ENCODE measurements at regions not wholly inside any gene's neighbourhood (a gene's known extent, or its start where the extent isn't known, plus 50 kb on each side); places are given as distances from the start of the nearest gene placed in this dataset.

GRCh38 chr9:11966786-11967185 is 726.4 kb upstream of the TYRP1 start:
- no peaks in the 10 kb centered on the region for H3K27me3 Mint-ChIP-seq

GRCh38 chr9:11968631-11969030 is 724.6 kb upstream of the TYRP1 start:
- ChIA-PET CTCF (no interaction called here), POLR2A (no interaction called here)
- H4K20me1 ChIP-seq (ENCODE audit: control insufficient read depth, insufficient read depth, low read length, poor library complexity, severe bottlenecking), result no peaks in the 10 kb centered on the region
- no peaks in the 10 kb centered on the region for H3K4me1 ChIP-seq (ENCODE audit: control insufficient read depth in 2 of 2, insufficient read depth in 2 of 2, low read length in 2 of 2)
- no peak overlapping the region for H3K27ac ChIP-seq (ENCODE audit: low read length in 2 of 2)
- no peak overlapping the region for H3K27ac Mint-ChIP-seq
- TF ChIP-seq CTCF (IDR thresholded peaks at IDR 0.05), result no peak
- TF ChIP-seq EZH2 (IDR thresholded peaks at IDR 0.05; ENCODE audit: borderline replicate concordance, insufficient read depth, low read depth, low read length, poor library complexity, severe bottlenecking), result no peak
- no peak overlapping the region for H3K4me2 ChIP-seq (replicated peaks; ENCODE audit: low read depth, low read length, poor library complexity, severe bottlenecking)
- no peaks in the 10 kb centered on the region for H3K4me1 Mint-ChIP-seq
- H3K27me3 Mint-ChIP-seq, result no peaks in the 10 kb centered on the region
- no peaks in the 10 kb centered on the region for H3K79me2 ChIP-seq (ENCODE audit: control insufficient read depth, insufficient read depth, low read length)
- no peaks in the 10 kb centered on the region for H3K36me3 ChIP-seq (replicated peaks in 1 of 2; ENCODE audit: control extremely low read depth in 1 of 2, control insufficient read depth in 1 of 2, extremely low read depth in 1 of 2, insufficient read depth in 2 of 2, low read length in 1 of 2)
- H2AFZ ChIP-seq (ENCODE audit: insufficient read depth, low read depth, low read length, poor library complexity, severe bottlenecking), result no peak overlapping the region
- intact Hi-C loops (cut with micrococcal nuclease), result no loop called here
- DNase-seq, result no peak
- H3K9me3 ChIP-seq (ENCODE audit: control extremely low read depth in 1 of 3, control insufficient read depth in 2 of 3, insufficient read depth in 1 of 3, low read length in 2 of 3), result peaks cover 0 to 4% (median 0%) of the 10 kb centered on the region in 3 donors
- no peaks in the 10 kb centered on the region for H3K27me3 ChIP-seq (replicated peaks in 1 of 4; ENCODE audit: control extremely low read depth in 1 of 4, control insufficient read depth in 3 of 4, insufficient read depth in 4 of 4, low read length in 3 of 4)
- H3K9ac ChIP-seq (ENCODE audit: low read length), result no peak overlapping the region
- peaks cover 6% of the 10 kb centered on the region for H3K9me3 Mint-ChIP-seq (ENCODE audit: insufficient read depth)
- no peak overlapping the region for H3K4me3 Mint-ChIP-seq
- no peak for ATAC-seq (ENCODE audit: low read depth)
- 71% methylated on average over 1 of the region's 1 CpG for WGBS (ENCODE audit: insufficient coverage)
- H3K4me3 ChIP-seq (ENCODE audit: control extremely low read depth in 1 of 5, extremely low read depth in 1 of 5, insufficient read depth in 1 of 5, low read depth in 2 of 5, low read length in 4 of 5), result no peak overlapping the region

More at GRCh38 chr9:11966786-11967185, 726.4 kb upstream of the TYRP1 start:
- intact Hi-C loops (cut with micrococcal nuclease), result no loop called here
- H3K4me3 ChIP-seq (ENCODE audit: control extremely low read depth in 1 of 5, extremely low read depth in 1 of 5, insufficient read depth in 1 of 5, low read depth in 2 of 5, low read length in 4 of 5), result no peak overlapping the region
- Mint-ChIP-seq H3K4me3 (no peak overlapping the region), H3K4me1 (no peaks in the 10 kb centered on the region), H3K9me3 (ENCODE audit: insufficient read depth) (peaks cover 11% of the 10 kb centered on the region), H3K27ac (no peak overlapping the region)
- H3K36me3 ChIP-seq (replicated peaks in 1 of 2; ENCODE audit: control extremely low read depth in 1 of 2, control insufficient read depth in 1 of 2, extremely low read depth in 1 of 2, insufficient read depth in 2 of 2, low read length in 1 of 2), result no peaks in the 10 kb centered on the region
- no peak for ATAC-seq (ENCODE audit: low read depth)
- H3K9me3 ChIP-seq (ENCODE audit: control extremely low read depth in 1 of 3, control insufficient read depth in 2 of 3, insufficient read depth in 1 of 3, low read length in 2 of 3), result peaks cover 0 to 4% (median 0%) of the 10 kb centered on the region in 3 donors
- no peak for DNase-seq
- H3K79me2 ChIP-seq (ENCODE audit: control insufficient read depth, insufficient read depth, low read length), result no peaks in the 10 kb centered on the region
- 80% methylated on average over 4 of the region's 4 CpGs for WGBS (ENCODE audit: insufficient coverage)
- no peak overlapping the region for H3K27ac ChIP-seq (ENCODE audit: low read length in 2 of 2)
- ChIA-PET CTCF (no interaction called here), POLR2A (no interaction called here)
- TF ChIP-seq EZH2 (IDR thresholded peaks at IDR 0.05; ENCODE audit: borderline replicate concordance, insufficient read depth, low read depth, low read length, poor library complexity, severe bottlenecking) (no peak), CTCF (IDR thresholded peaks at IDR 0.05) (no peak)
- no peaks in the 10 kb centered on the region for H4K20me1 ChIP-seq (ENCODE audit: control insufficient read depth, insufficient read depth, low read length, poor library complexity, severe bottlenecking)
- no peaks in the 10 kb centered on the region for H3K4me1 ChIP-seq (ENCODE audit: control insufficient read depth in 2 of 2, insufficient read depth in 2 of 2, low read length in 2 of 2)
- H3K9ac ChIP-seq (ENCODE audit: low read length), result no peak overlapping the region
- H3K27me3 ChIP-seq (replicated peaks in 1 of 4; ENCODE audit: control extremely low read depth in 1 of 4, control insufficient read depth in 3 of 4, insufficient read depth in 4 of 4, low read length in 3 of 4), result no peaks in the 10 kb centered on the region
- H2AFZ ChIP-seq (ENCODE audit: insufficient read depth, low read depth, low read length, poor library complexity, severe bottlenecking), result no peak overlapping the region
- no peak overlapping the region for H3K4me2 ChIP-seq (replicated peaks; ENCODE audit: low read depth, low read length, poor library complexity, severe bottlenecking)

Measured in B cell (primary cell).